Suprapubic skin (tissue), 4 donors: ENCODE measurements at regions not wholly inside any gene's neighbourhood (a gene's known extent, or its start where the extent isn't known, plus 50 kb on each side); places are given as distances from the start of the nearest gene placed in this dataset.

Source experiments
- DNase-seq, 2 donors: peaks; one replicate each; pipeline ENCODE4 v3.0.0-alpha.2; 2019; ENCODE audit warnings: low spot score in 2 of 2
- H3K27ac ChIP-seq: fragments of 200-600 bp; sonication (generic); one replicate; pipeline ENCODE4 v1.5.1; 2019
- H3K27me3 ChIP-seq: fragments of 200-600 bp; sonication (generic); one replicate; pipeline ENCODE4 v1.5.1; 2019
- H3K36me3 ChIP-seq: fragments of 200-600 bp; sonication (generic); one replicate; pipeline ENCODE4 v1.5.1; 2019
- H3K4me1 ChIP-seq: fragments of 200-600 bp; sonication (generic); one replicate; pipeline ENCODE4 v1.5.1; 2019
- H3K4me3 ChIP-seq: fragments of 200-600 bp; sonication (generic); one replicate; pipeline ENCODE4 v1.5.1; 2019; ENCODE audit warnings: mild to moderate bottlenecking
- H3K9me3 ChIP-seq: fragments of 200-600 bp; sonication (generic); one replicate; pipeline ENCODE4 v1.5.1; 2019
- CTCF ChIP-seq, 2 donors: fragments of 200-600 bp in 1 of 2; fragments of 450-650 bp in 1 of 2; sonication (generic) in 1 of 2; IDR thresholded peaks; one replicate each; pipeline ENCODE4 v1.5.1; 2016 to 2019; ENCODE audit warnings: antibody characterized with exemption in 2 of 2, mild to moderate bottlenecking in 1 of 2, moderate library complexity in 1 of 2
- EP300 ChIP-seq: sonication (generic); formaldehyde crosslinking; IDR thresholded peaks from one replicate; pipeline ENCODE4 v1.6.1; 2017; ENCODE audit warnings: antibody characterized with exemption
- POLR2A ChIP-seq, 2 donors: fragments of 450-650 bp; IDR thresholded peaks; one replicate each; pipeline ENCODE4 v1.6.1; 2017; ENCODE audit warnings: antibody characterized with exemption in 2 of 2, mild to moderate bottlenecking in 2 of 2, moderate library complexity in 2 of 2
- POLR2AphosphoS5 ChIP-seq, 3 donors: sonication (generic); formaldehyde crosslinking; IDR thresholded peaks; one replicate each; pipeline ENCODE4 v1.6.1; 2017; ENCODE audit warnings: antibody characterized with exemption in 3 of 3
- WGBS: methylation state at CpG from one replicate; pipeline ENCODE4 v1.1.5; 2018; 5-methylcytosine and 5-hydroxymethylcytosine counted together

- no peak overlapping the region for H3K27ac ChIP-seq
- no peaks in the 10 kb centered on the region for H3K27me3 ChIP-seq
- peaks cover 6% of the 10 kb centered on the region for H3K4me1 ChIP-seq
- H3K4me3 ChIP-seq, result no peak overlapping the region
- no peak for DNase-seq
- no peaks in the 10 kb centered on the region for H3K9me3 ChIP-seq
- no peak for TF ChIP-seq POLR2AphosphoS5 (IDR thresholded peaks at IDR 0.05)
- no peak for TF ChIP-seq EP300
- TF ChIP-seq POLR2A (IDR thresholded peaks at IDR 0.05), result no peak
- no peak for TF ChIP-seq CTCF (IDR thresholded peaks at IDR 0.05)
- no peaks in the 10 kb centered on the region for H3K36me3 ChIP-seq
- WGBS, result 82% methylated on average over 6 of the region's 6 CpGs
Measured at GRCh38 chr3:113086560-113087461, 96.0 kb downstream of the GTPBP8 start.

GRCh38 chr3:113088616-113089015, 97.8 kb downstream of the GTPBP8 start:
- no peak for DNase-seq
- 64% methylated on average over 8 of the region's 8 CpGs for WGBS
- H3K27ac ChIP-seq, result no peak overlapping the region
- TF ChIP-seq POLR2A (IDR thresholded peaks at IDR 0.05) (no peak), POLR2AphosphoS5 (IDR thresholded peaks at IDR 0.05) (no peak), CTCF (IDR thresholded peaks at IDR 0.05) (no peak), EP300 (no peak)
- no peak overlapping the region for H3K4me3 ChIP-seq
- peaks cover 6% of the 10 kb centered on the region for H3K4me1 ChIP-seq
- no peaks in the 10 kb centered on the region for H3K36me3 ChIP-seq
- no peaks in the 10 kb centered on the region for H3K9me3 ChIP-seq
- H3K27me3 ChIP-seq, result no peaks in the 10 kb centered on the region

- no peaks in the 10 kb centered on the region for H3K4me1 ChIP-seq
- WGBS, result 81% methylated on average over 1 of the region's 1 CpG
- H3K27me3 ChIP-seq, result no peaks in the 10 kb centered on the region
- no peaks in the 10 kb centered on the region for H3K36me3 ChIP-seq
- TF ChIP-seq EP300 (no peak), POLR2AphosphoS5 (IDR thresholded peaks at IDR 0.05) (no peak), CTCF (IDR thresholded peaks at IDR 0.05) (no peak), POLR2A (IDR thresholded peaks at IDR 0.05) (no peak)
- H3K4me3 ChIP-seq, result no peak overlapping the region
- no peak overlapping the region for H3K27ac ChIP-seq
- DNase-seq, result no peak
- H3K9me3 ChIP-seq, result no peaks in the 10 kb centered on the region
Measured at GRCh38 chr3:113091417-113091816, 100.6 kb downstream of the GTPBP8 start.

GRCh38 chr3:113092746-113093145, 102.0 kb downstream of the GTPBP8 start:
- Histone ChIP-seq H3K36me3 (no peaks in the 10 kb centered on the region), H3K4me1 (no peaks in the 10 kb centered on the region), H3K4me3 (no peak overlapping the region), H3K27ac (no peak overlapping the region), H3K27me3 (no peaks in the 10 kb centered on the region), H3K9me3 (no peaks in the 10 kb centered on the region)
- WGBS, result 79% methylated on average over 3 of the region's 3 CpGs
- no peak for DNase-seq
- TF ChIP-seq EP300, result no peak
- no peak for TF ChIP-seq CTCF (IDR thresholded peaks at IDR 0.05)
- TF ChIP-seq POLR2A (IDR thresholded peaks at IDR 0.05), result no peak
- no peak for TF ChIP-seq POLR2AphosphoS5 (IDR thresholded peaks at IDR 0.05)

- TF ChIP-seq POLR2A (IDR thresholded peaks at IDR 0.05) (no peak), CTCF (IDR thresholded peaks at IDR 0.05) (no peak), POLR2AphosphoS5 (IDR thresholded peaks at IDR 0.05) (no peak)
- H3K4me1 ChIP-seq, result no peaks in the 10 kb centered on the region
- no peak overlapping the region for H3K27ac ChIP-seq
- no peaks in the 10 kb centered on the region for H3K27me3 ChIP-seq
- no peaks in the 10 kb centered on the region for H3K36me3 ChIP-seq
- no peaks in the 10 kb centered on the region for H3K9me3 ChIP-seq
- 81% methylated on average over 7 of the region's 7 CpGs for WGBS
- no peak for DNase-seq
- H3K4me3 ChIP-seq, result no peak overlapping the region
Measured at GRCh38 chr3:113094337-113095221, 103.8 kb downstream of the GTPBP8 start.
